Activated CD4-positive, alpha-beta T cell treated with anti-CD3 and anti-CD28 coated beads for 4 hours (primary cell): ENCODE measurements at regions not wholly inside any gene's neighbourhood (a gene's known extent, or its start where the extent isn't known, plus 50 kb on each side); places are given as distances from the start of the nearest gene placed in this dataset.
"Not testable (repeated sequence)": the region's sequence is repeated elsewhere in the genome, so short reads cannot be mapped to it uniquely, and the experiment has no call there.

Experiments
- DNase-seq, 2 donors: peaks; one replicate each; pipeline ENCODE4 v3.0.0-alpha.2; 2020

GRCh38 chr1:196366-196765 is 255.1 kb downstream of the OR4F29 start:
- not testable (repeated sequence) for DNase-seq

GRCh38 chr1:191296-192049 is 260.0 kb downstream of the OR4F29 start:
- DNase-seq, result peak in 1 of 2 donors; percentile 3

DNA sequence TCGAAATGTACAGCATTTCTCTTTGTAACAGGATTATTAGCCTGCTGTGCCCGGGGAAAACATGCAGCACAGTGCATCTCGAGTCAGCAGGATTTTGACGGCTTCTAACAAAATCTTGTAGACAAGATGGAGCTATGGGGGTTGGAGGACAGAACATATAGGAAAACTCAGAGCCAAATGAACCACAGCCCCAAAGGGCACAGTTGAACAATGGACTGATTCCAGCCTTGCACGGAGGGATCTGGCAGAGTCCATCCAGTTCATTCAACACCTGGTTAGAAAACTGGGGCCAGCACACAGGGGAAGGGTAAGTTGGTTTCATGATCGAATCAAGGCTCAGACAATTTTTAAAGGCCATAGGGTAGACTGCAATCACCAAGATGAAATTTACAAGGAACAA is 260.8 kb downstream of the OR4F29 start:
- not testable (repeated sequence) for DNase-seq

DNA sequence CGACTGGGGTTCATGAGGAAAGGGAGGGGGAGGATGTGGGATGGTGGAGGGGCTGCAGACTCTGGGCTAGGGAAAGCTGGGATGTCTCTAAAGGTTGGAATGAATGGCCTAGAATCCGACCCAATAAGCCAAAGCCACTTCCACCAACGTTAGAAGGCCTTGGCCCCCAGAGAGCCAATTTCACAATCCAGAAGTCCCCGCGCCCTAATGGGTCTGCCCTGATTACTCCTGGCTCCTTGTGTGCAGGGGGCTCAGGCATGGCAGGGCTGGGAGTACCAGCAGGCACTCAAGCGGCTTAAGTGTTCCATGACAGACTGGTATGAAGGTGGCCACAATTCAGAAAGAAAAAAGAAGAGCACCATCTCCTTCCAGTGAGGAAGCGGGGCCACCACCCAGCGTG is 261.6 kb downstream of the OR4F29 start:
- not testable (repeated sequence) for DNase-seq

GRCh38 chr1:189270-189669 is 262.2 kb downstream of the OR4F29 start:
- DNase-seq, result not testable (repeated sequence)

DNA sequence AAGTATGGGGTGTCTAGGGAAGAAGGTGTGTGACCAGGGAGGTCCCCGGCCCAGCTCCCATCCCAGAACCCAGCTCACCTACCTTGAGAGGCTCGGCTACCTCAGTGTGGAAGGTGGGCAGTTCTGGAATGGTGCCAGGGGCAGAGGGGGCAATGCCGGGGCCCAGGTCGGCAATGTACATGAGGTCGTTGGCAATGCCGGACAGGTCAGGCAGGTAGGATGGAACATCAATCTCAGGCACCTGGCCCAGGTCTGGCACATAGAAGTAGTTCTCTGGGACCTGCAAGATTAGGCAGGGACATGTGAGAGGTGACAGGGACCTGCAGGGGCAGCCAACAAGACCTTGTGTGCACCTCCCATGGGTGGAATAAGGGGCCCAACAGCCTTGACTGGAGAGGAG is 264.2 kb downstream of the OR4F29 start:
- not testable (repeated sequence) for DNase-seq

DNA sequence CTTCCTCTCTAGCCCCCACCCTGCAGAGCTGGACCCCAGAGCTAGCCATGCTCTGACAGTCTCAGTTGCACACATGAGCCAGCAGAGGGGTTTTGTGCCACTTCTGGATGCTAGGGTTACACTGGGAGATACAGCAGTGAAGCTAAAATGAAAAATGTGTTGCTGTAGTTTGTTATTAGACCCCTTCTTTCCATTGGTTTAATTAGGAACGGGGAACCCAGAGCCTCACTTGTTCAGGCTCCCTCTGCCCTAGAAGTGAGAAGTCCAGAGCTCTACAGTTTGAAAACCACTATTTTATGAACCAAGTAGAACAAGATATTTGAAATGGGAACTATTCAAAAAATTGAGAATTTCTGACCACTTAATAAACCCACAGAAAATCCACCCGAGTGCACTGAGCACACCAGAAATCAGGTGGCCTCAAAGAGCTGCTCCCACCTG is 264.8 kb downstream of the OR4F29 start:
- peak in 1 of 2 donors; percentile 0 for DNase-seq

GRCh38 chr1:186223-186622 is 265.3 kb downstream of the OR4F29 start:
- peak in 1 of 2 donors; percentile 0 for DNase-seq

GRCh38 chr1:185526-185925 is 266.0 kb downstream of the OR4F29 start:
- not testable (repeated sequence) for DNase-seq

GRCh38 chr1:184336-184686 is 267.2 kb downstream of the OR4F29 start:
- DNase-seq, result peak in 1 of 2 donors; percentile 0

DNA sequence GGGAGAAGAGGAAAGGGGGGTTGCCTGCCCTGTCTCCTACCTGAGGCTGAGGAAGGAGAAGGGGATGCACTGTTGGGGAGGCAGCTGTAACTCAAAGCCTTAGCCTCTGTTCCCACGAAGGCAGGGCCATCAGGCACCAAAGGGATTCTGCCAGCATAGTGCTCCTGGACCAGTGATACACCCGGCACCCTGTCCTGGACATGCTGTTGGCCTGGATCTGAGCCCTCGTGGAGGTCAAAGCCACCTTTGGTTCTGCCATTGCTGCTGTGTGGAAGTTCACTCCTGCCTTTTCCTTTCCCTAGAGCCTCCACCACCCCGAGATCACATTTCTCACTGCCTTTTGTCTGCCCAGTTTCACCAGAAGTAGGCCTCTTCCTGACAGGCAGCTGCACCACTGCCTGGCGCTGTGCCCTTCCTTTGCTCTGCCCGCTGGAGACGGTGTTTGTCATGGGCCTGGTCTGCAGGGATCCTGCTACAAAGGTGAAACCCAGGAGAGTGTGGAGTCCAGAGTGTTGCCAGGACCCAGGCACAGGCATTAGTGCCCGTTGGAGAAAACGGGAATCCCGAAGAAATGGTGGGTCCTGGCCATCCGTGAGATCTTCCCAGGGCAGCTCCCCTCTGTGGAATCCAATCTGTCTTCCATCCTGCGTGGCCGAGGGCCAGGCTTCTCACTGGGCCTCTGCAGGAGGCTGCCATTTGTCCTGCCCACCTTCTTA is 267.7 kb downstream of the OR4F29 start:
- peak in 1 of 2 donors; percentile 2 for DNase-seq

DNA sequence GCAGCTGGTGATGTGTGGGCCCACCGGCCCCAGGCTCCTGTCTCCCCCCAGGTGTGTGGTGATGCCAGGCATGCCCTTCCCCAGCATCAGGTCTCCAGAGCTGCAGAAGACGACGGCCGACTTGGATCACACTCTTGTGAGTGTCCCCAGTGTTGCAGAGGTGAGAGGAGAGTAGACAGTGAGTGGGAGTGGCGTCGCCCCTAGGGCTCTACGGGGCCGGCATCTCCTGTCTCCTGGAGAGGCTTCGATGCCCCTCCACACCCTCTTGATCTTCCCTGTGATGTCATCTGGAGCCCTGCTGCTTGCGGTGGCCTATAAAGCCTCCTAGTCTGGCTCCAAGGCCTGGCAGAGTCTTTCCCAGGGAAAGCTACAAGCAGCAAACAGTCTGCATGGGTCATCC is 268.4 kb downstream of the OR4F29 start:
- peak in 1 of 2 donors; percentile 1 for DNase-seq

DNA sequence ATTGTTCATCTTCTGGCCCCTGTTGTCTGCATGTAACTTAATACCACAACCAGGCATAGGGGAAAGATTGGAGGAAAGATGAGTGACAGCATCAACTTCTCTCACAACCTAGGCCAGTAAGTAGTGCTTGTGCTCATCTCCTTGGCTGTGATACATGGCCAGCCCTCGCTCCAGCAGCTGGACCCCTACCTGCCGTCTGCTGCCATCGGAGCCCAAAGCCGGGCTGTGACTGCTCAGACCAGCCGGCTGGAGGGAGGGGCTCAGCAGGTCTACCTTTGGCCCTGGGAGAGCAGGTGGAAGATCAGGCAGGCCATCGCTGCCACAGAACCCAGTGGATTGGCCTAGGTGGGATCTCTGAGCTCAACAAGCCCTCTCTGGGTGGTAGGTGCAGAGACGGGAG is 268.8 kb downstream of the OR4F29 start:
- DNase-seq, result peak in 1 of 2 donors; percentile 0

DNA sequence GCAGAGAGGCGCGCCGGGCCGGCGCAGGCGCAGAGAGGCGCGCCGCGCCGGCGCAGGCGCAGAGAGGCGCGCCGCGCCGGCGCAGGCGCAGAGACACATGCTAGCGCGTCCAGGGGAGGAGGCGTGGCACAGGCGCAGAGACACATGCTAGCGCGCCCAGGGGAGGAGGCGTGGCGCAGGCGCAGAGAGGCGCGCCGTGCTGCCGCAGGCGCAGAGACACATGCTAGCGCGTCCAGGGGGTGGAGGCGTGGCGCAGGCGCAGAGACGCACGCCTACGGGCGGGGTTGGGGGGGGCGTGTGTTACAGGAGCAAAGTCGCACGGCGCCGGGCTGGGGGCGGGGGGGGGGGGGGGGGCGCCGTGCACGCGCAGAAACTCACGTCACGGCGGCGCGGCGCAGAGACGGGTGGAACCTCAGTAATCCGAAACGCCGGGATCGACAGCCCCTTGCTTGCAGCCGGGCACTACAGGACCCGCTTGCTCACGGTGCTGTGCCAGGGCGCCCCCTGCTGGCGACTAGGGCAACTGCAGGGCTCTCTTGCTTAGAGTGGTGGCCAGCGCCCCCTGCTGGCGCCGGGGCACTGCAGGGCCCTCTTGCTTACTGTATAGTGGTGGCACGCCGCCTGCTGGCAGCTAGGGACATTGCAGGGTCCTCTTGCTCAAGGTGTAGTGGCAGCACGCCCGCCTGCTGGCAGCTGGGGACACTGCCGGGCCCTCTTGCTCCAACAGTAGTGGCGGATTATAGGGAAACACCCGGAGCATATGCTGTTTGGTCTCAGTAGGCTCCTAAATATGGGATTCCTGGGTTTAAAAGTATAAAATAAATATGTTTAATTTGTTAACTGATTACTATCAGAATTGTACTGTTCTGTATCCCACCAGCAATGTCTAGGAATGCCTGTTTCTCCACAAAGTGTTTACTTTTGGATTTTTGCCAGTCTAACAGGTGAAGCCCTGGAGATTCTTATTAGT is 269.9 kb downstream of the OR4F29 start:
- DNase-seq, result peak; percentile 42 to 57

DNA sequence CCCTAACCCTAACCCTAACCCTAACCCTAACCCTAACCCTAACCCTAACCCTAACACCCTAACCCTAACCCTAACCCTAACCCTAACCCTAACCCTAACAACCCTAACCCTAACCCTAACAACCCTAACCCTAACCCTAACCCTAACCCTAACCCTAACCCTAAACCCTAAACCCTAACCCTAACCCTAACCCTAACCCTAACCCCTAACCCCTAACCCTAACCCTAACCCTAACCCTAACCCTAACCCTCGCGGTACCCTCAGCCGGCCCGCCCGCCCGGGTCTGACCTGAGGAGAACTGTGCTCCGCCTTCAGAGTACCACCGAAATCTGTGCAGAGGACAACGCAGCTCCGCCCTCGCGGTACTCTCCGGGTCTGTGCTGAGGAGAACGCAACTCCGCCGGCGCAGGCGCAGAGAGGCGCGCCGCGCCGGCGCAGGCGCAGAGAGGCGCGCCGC is 270.7 kb downstream of the OR4F29 start:
- peak in 1 of 2 donors; percentile 1 for DNase-seq

GRCh38 chr1:138842-139241 is 312.6 kb downstream of the OR4F29 start:
- DNase-seq, result not testable (repeated sequence)

GRCh38 chr1:137664-138063 is 313.8 kb downstream of the OR4F29 start:
- DNase-seq, result not testable (repeated sequence)

DNA sequence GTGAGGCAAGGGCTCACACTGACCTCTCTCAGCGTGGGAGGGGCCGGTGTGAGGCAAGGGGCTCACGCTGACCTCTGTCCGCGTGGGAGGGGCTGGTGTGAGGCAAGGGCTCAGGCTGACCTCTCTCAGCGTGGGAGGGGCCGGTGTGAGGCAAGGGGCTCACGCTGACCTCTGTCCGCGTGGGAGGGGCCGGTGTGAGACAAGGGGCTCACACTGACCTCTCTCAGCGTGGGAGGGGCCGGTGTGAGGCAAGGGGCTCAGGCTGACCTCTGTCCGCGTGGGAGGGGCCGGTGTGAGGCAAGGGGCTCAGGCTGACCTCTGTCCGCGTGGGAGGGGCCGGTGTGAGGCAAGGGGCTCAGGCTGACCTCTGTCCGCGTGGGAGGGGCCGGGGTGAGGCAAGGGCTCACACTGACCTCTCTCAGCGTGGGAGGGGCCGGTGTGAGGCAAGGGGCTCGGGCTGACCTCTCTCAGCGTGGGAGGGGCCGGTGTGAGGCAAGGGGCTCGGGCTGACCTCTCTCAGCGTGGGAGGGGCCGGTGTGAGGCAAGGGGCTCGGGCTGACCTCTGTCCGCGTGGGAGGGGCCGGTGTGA is 315.0 kb downstream of the OR4F29 start:
- not testable (repeated sequence) for DNase-seq

- not testable (repeated sequence) for DNase-seq
Measured at GRCh38 chr1:134936-135335, 316.5 kb downstream of the OR4F29 start.

DNA sequence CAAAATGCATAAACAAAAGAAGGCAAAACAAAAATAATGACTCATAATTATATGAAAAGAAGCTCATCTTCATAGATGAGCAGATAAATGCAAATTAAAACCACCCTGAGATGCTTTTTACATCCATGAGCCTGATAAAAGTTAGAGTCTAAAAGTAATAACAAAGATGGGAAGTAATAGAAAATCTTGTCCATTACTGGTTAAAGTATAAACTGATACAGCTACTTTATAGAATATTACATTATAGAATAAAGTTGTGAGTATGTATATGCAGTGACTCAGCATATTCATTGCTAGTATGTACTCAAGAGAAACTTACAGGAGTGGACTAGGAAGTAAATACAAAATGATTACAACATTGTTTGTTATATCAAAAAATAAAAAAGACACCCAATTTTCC is 333.0 kb downstream of the OR4F29 start:
- DNase-seq, result not testable (repeated sequence)

- DNase-seq, result not testable (repeated sequence)
Measured at GRCh38 chr1:115534-115933, 335.9 kb downstream of the OR4F29 start.

DNA sequence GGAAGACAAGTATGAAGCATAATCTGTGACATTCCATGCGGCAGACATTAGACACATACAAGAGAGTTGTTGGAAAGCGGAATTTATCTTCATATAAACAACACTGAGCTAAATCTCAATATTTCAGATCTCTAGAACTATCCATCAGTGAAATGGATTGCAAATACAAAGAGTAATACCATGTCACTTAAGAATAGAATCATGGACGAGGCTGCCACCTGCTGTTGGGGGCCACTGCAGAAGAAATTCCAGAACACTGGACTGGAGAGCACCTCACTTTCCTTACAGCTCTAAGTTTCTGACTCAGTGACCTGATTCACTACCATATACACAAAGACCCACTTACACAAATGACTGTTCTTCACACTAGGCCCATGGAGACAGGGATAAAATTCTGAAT is 346.7 kb downstream of the OR4F29 start:
- not testable (repeated sequence) for DNase-seq
